ENCODE measurements at regions not wholly inside any gene's neighbourhood (a gene's known extent, or its start where the extent isn't known, plus 50 kb on each side); places are given as distances from the start of the nearest gene placed in this dataset.

DNA sequence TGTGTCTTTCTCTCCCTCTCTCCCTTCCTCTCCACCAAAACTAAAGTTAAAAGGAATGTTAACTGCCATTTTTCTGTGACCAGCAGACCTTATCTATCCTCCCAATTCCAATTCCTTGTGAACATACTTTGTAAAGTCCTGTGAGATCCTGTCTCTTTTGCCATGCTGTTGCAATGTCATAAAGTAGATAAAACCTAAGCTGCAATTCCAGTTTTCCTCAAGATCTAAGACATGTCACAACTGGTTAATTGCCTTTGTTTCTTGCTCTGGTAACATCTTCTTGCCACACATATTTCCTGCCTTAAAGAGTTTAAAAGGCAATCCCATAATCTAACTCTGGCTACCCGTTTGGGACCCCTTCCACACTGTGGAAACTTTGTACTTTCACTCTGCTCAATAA is 188.7 kb downstream of the PYDC2 start:
- no peak for TF ChIP-seq POLR2A (IDR thresholded peaks at IDR 0.05)
- TF ChIP-seq POLR2AphosphoS5 (IDR thresholded peaks at IDR 0.05), result no peak

Data from spleen (tissue), 3 donors.